PC-3 (cell line): ENCODE measurements at regions not wholly inside any gene's neighbourhood (a gene's known extent, or its start where the extent isn't known, plus 50 kb on each side); places are given as distances from the start of the nearest gene placed in this dataset.

Source experiments
- ATAC-seq: fragments of 200-7000 bp; cut with Tn5 transposase; 2 replicates; pipeline ENCODE4 v1.9.1; 2020; ENCODE audit warnings: mild to moderate bottlenecking, moderate library complexity
- BruUV-seq: library from RNA; stranded (reverse); fragments of 400-500 nt; replicated peaks from 2 replicates; lab custom pipeline; 2021; lab: Mats Ljungman, UMichigan
- CTCF ChIA-PET: fragments of 300-600 bp; sonication (Branson Sonifier 250); formaldehyde crosslinking; loops from one replicate; lab custom pipeline; 2022; ENCODE audit warnings: antibody characterized with exemption; lab: Charles Lee
- POLR2A ChIA-PET: fragments of 300-600 bp; sonication (Branson Sonifier 250); formaldehyde crosslinking; loops from one replicate; lab custom pipeline; 2022; ENCODE audit warnings: antibody characterized with exemption; ENCODE audit not compliant: unreplicated experiment; lab: Charles Lee
- DNase-seq: peaks from one replicate; pipeline ENCODE4 v3.0.0-alpha.2; 2015
- H2AFZ ChIP-seq: fragments of 300-600 bp; sonication (generic); 2 replicates; pipeline ENCODE4 v1.6.0; 2016; ENCODE audit warnings: antibody characterized with exemption, low read length
- H3F3A ChIP-seq: fragments of 300-600 bp; sonication (generic); one replicate; pipeline ENCODE4 v1.6.0; 2017; ENCODE audit warnings: antibody characterized with exemption, low read length, control low read depth, mild to moderate bottlenecking; ENCODE audit not compliant: unreplicated experiment
- H3K27ac ChIP-seq: fragments of 300-600 bp; sonication (generic); 2 replicates; pipeline ENCODE4 v1.5.1; 2016; ENCODE audit warnings: mild to moderate bottlenecking, low read length
- H3K27me3 ChIP-seq: fragments of 300-600 bp; sonication (generic); 2 replicates; pipeline ENCODE4 v1.6.1; 2016; ENCODE audit warnings: low read length, mixed read lengths
- H3K36me3 ChIP-seq: fragments of 300-600 bp; sonication (generic); 2 replicates; pipeline ENCODE4 v1.6.1; 2016; ENCODE audit warnings: low read depth, mixed run types, low read length, mixed read lengths
- H3K4me1 ChIP-seq: fragments of 300-600 bp; sonication (generic); 2 replicates; pipeline ENCODE4 v1.5.1; 2016; ENCODE audit warnings: low read length; ENCODE audit not compliant: insufficient read depth
- H3K4me2 ChIP-seq: fragments of 300-600 bp; sonication (generic); 2 replicates; pipeline ENCODE4 v1.6.0; 2016; ENCODE audit warnings: low read length
- H3K4me3 ChIP-seq: fragments of 300-600 bp; sonication (generic); 2 replicates; pipeline ENCODE4 v1.5.1; 2016; ENCODE audit warnings: mild to moderate bottlenecking, low read length, mixed read lengths
- H3K79me2 ChIP-seq: fragments of 300-600 bp; sonication (generic); 2 replicates; pipeline ENCODE4 v1.6.1; 2017; ENCODE audit warnings: low read length, mixed read lengths
- H3K9ac ChIP-seq: fragments of 300-600 bp; sonication (generic); 2 replicates; pipeline ENCODE4 v1.6.0; 2016; ENCODE audit warnings: mild to moderate bottlenecking, low read length
- H3K9me2 ChIP-seq: fragments of 300-600 bp; sonication (generic); replicated peaks from 2 replicates; pipeline ENCODE4 v1.6.1; 2016; ENCODE audit warnings: mixed run types, low read length, mixed read lengths
- H3K9me3 ChIP-seq: fragments of 300-600 bp; sonication (generic); 2 replicates; pipeline ENCODE4 v1.6.1; 2016; ENCODE audit warnings: low read length, mixed read lengths
- H4K20me1 ChIP-seq: fragments of 300-600 bp; sonication (generic); 2 replicates; pipeline ENCODE4 v1.6.1; 2016; ENCODE audit warnings: low read length, mixed read lengths
- CTCF ChIP-seq: fragments of 300-600 bp; sonication (generic); conservative IDR thresholded peaks from 2 replicates; pipeline ENCODE4 v1.5.1; 2017; ENCODE audit warnings: antibody characterized with exemption, low read depth, mild to moderate bottlenecking, low read length
- EZH2 ChIP-seq: fragments of 300-600 bp; sonication (generic); IDR thresholded peaks from one replicate; pipeline ENCODE4 v1.6.1; 2017; ENCODE audit warnings: antibody characterized with exemption, mild to moderate bottlenecking, low read length; ENCODE audit not compliant: unreplicated experiment
- EZH2phosphoT487 ChIP-seq: fragments of 300-600 bp; sonication (generic); IDR thresholded peaks from 2 replicates; pipeline ENCODE4 v1.6.1; 2018; ENCODE audit warnings: mild to moderate bottlenecking, antibody characterized with exemption, low read length, borderline replicate concordance
- intact Hi-C: fragments of 100-400 bp; cut with micrococcal nuclease; formaldehyde crosslinking; loops from 2 replicates; pipeline ENCODE4 v1.9.0; 2023

- DNase-seq (no peak), ATAC-seq (no peak)
- Histone ChIP-seq H3K9me3 (peaks cover 9% of the 10 kb centered on the region), H3K36me3 (no peaks in the 10 kb centered on the region), H3K27me3 (no peaks in the 10 kb centered on the region), H3K9ac (no peak overlapping the region), H3K4me2 (no peak overlapping the region), H3F3A (no peaks in the 10 kb centered on the region), H3K9me2 (no peaks in the 10 kb centered on the region), H3K4me3 (no peak overlapping the region), H3K79me2 (no peaks in the 10 kb centered on the region), H4K20me1 (no peaks in the 10 kb centered on the region), H2AFZ (no peak overlapping the region), H3K27ac (no peak overlapping the region), H3K4me1 (no peaks in the 10 kb centered on the region)
- intact Hi-C loops, result no loop called here
- no TSS peak for BruUV-seq
- no peak for TF ChIP-seq EZH2
- TF ChIP-seq EZH2phosphoT487, result no peak
- no peak for TF ChIP-seq CTCF
- CTCF ChIA-PET, result no interaction called here
- POLR2A ChIA-PET, result no interaction called here
Observed at GRCh38 chr14:38556252-38556651, 300.4 kb upstream of the CLEC14A start.

- no TSS peak for BruUV-seq
- Histone ChIP-seq H3K36me3 (no peaks in the 10 kb centered on the region), H3K27me3 (peaks cover 11% of the 10 kb centered on the region; the same call in 1 of the 2 replicates), H3K9me3 (0 out of 2 replicates have a peak, but pooled peaks cover under 1% of the 10 kb centered on the region), H2AFZ (no peak overlapping the region), H3K4me3 (no peak overlapping the region), H3K4me2 (no peak overlapping the region), H3K9me2 (no peaks in the 10 kb centered on the region), H3K27ac (no peak overlapping the region), H3K4me1 (no peaks in the 10 kb centered on the region), H3F3A (no peaks in the 10 kb centered on the region), H4K20me1 (no peaks in the 10 kb centered on the region), H3K9ac (no peak overlapping the region), H3K79me2 (no peaks in the 10 kb centered on the region)
- ChIA-PET POLR2A (no interaction called here), CTCF (no interaction called here)
- DNase-seq, result no peak
- no peak for ATAC-seq
- no peak for TF ChIP-seq EZH2
- TF ChIP-seq CTCF, result no peak
- TF ChIP-seq EZH2phosphoT487, result no peak
- intact Hi-C loops, result no loop called here
Observed at GRCh38 chr14:38554026-38554425, 298.1 kb upstream of the CLEC14A start.

- ATAC-seq, result no peak
- Histone ChIP-seq H3K9me3 (no peaks in the 10 kb centered on the region), H3F3A (no peaks in the 10 kb centered on the region), H3K27ac (no peak overlapping the region), H3K36me3 (no peaks in the 10 kb centered on the region), H3K4me2 (no peak overlapping the region), H3K9me2 (no peaks in the 10 kb centered on the region), H2AFZ (no peak overlapping the region), H3K4me3 (no peak overlapping the region), H4K20me1 (no peaks in the 10 kb centered on the region), H3K4me1 (no peaks in the 10 kb centered on the region), H3K79me2 (no peaks in the 10 kb centered on the region), H3K27me3 (peaks cover 12% of the 10 kb centered on the region; the same call in 1 of the 2 replicates), H3K9ac (no peak overlapping the region)
- intact Hi-C loops, result no loop called here
- DNase-seq, result peak; percentile 36
- TF ChIP-seq CTCF (no peak), EZH2 (no peak)
- ChIA-PET POLR2A (no interaction called here), CTCF (no interaction called here)
- BruUV-seq, result no TSS peak
Observed at GRCh38 chr14:38553586-38553985, 297.7 kb upstream of the CLEC14A start.
